Left forelimb (tissue), 1 donor: ENCODE measurements at regions not wholly inside any gene's neighbourhood (a gene's known extent, or its start where the extent isn't known, plus 50 kb on each side); places are given as distances from the start of the nearest gene placed in this dataset.

ENCODE experiments used
- DNase-seq: peaks from one replicate; pipeline ENCODE4 v3.0.0-alpha.2; 2018; ENCODE audit warnings: low spot score

DNA sequence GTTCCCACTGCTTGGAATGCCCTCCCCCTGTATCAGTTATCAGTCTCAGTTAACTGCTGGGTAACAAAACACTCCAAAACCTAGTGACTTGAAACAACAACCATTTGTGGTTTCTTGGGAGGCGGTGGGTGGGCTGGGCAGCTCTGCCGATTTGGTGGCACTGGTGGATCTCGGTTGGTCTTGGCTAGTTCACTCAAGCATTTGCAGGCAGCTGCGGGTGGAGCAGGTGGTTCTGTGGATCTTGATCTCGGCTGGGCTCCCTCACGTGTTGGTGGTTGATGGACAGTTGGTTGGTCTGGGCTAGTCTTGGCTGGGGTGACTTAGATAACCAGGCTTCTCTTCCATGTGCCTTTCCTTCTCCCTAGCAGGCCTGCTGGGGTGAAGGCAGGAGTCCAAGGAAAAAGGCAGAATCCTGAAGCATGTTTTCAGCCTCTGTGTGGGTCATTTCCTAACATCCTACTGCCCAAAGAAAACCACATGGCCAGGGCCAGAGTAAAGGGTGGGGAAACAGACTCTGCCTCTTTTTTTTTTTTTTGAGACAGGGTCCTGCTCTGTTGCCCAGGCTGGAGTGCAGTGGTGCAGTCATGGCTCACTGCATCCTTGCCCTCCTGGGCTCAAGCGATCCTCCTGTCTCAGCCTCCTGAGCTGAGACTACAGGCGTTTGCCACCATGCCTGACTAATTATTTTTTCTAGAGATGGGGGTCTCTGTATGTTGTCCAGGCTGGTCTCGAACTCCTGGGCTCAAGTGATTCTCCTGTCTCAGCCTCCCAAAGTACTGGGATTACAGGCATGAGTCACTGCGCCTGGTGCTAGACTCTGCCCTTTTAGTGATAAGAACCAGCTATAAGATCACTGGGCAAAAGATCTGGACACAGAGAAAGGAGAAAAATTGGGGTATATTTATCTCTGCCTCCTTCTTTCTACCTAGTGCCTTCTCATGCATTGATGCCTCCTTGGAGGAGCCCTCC is 183.7 kb downstream of the RGS3 start:
- no peak for DNase-seq

DNA sequence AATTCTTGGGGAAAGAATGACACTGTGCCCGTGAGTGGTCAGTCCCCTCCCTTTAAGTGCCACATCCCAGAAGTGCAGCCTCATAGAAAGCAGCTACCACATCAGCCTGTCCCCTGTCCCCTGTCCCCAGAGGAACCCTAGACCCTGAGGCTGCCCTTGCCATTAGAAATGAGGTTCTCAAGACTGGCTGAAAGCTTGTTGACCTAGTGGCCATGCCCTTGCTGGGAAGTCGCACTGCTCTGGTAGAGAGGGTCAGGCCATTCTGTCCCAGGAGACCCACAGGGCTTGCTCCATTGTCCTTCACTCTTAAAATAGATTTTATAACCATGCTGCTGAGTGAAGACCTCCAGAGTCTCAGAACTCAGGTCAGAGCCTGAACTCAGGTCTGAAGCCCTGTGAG is 184.5 kb downstream of the RGS3 start:
- DNase-seq, result no peak

DNA sequence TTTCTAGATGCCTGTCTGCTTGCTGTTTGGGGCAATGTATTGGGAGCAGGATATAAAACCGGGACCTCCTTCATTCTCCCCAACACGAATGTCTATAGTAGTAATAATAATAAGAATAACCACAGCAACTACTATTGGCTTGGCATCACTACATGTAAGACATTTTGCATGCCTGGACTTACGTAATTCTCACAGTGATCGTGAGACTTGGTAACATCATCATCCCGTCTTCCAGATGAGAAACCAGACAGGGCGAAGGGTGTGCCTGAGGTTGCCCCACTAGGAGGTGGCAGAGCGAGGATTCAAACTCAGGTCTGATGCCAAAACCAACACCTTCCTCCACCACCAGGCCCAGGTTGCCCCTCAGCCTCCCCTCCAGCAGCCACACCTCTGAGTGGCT is 185.1 kb downstream of the RGS3 start:
- no peak for DNase-seq

DNA sequence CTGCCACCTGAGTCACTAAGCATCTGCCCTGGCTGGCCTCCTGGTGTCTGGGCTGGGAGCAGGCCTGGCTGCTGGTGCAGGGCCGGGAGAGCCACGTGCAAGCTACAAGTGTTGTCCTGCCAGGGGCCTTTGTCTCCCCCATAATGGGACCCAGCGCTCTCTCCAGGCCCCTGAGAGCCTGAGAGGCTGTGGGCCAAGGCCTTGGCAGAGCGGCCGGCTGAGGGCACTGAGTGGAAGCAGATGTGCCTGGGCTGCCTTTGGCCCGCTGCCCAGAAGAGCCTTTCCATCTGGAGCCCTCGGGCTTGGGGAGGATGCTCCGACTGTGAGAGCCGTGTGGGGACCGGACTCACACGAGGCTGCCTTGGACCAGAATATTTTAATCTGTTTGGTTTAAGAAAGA is 185.5 kb downstream of the RGS3 start:
- DNase-seq, result no peak

DNA sequence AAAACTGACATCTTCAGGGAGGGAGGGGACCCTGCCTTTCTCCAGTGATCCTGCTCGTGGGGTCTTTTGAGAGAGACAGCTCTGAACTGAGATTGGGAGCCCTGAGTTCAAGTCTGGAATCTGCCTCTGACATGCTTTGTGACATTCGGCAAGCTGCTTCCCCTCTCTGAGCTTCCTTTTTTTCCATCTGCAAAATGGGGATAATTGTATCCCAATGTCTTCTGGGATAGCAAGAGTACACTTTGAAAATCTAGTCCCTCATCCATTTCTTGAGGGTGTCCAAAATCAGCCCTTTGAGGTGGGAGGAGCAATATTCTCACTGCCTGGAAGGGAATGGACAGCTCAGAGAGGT is 186.3 kb downstream of the RGS3 start:
- no peak for DNase-seq

DNA sequence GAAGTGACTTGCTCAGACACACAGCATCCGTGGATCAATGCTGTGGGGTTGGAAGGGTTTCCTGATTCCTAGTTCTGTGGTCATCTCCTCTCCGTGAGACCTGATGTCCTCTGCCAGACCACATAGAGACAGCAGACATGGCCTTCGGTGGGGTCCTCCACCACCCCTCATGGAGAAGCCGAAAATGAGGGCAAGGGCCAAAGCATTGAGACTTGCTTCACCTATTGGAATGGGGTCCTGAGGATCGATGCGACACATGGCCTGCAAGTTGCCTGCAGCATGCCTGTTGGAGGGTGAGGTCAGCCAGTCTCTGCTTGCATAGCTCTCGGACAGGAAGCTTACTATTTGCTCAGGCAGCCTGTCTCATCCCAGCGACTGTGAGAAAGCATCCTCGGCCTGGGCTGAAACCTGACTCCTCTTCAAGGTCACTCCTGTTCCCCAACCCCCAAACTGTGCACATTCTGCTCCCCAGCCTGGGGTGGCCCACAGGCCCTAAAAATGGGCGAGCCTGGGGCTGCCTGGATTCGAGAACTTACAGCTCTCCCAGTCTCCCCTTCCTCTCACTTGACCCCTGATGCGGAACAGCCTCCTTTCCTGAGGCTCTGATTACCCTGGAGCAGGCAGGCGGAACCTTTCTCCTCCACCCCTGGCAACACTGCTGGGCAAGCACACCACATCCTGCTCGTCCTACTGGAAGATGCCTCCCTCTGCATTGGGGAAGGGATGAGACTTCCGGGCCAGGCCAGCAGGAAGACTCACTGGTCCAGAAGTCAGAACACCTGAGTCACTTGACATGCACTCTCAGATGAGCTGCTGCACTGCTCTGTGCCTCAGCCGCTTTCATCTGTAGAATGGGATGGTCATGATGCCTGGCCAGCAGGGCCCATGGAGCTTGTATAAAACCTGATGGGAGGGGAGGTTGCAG is 186.9 kb downstream of the RGS3 start:
- DNase-seq, result no peak

DNA sequence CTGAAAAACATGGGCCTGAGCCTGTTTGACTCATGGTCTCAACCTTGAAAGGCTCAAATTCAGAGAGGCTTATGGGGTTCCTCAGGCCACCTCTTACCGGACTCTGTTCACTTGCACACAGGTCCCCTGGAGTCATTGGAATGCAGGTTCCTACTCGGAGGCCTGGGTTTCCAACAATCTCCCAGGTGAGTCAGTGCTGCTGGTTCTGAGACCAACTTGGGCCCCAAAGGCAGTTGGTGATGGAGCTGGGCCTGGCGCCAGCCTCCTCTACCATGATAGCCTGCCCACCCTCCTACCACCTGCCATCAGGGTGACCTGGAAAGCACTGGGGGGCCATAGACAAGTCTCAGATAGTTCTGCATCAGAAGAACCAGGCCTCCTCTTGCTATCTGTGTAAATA is 188.4 kb downstream of the RGS3 start:
- DNase-seq, result no peak

DNA sequence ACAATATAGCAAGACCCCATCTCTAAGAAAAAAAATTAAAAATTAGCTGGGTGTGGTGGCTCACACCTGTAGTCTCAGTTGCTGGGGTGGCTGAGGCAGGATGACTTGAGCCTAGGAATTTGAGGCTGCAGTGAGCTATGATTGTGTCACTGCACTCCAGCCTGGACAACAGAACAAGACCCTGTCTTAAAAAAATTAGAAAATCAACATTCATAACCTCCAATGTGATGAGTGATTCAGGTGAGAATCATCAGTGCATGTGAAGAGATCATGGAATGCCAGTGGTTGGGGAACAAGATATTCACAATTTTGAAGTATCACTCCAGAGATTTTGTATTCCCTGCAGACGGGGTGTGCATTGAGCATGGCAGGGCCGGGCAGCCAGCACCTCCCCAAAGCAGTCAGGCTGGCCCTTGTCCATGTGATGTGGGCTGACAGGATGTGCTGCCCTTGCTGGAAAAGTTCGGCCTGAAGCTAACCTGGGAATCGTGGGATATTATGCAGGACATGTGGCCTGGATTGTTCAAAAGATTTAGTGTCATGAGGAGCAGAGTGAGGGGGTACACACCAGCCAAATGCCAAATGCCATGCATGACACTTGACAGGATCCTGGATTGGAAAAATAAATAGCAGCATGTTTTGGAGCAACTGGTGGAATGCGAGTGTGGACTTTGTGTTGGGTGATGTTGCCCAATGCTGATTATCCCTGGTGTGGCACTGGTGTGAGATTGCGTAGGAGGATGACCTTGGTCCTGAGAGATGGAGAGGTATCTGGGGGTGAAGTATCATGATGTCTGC is 189.0 kb downstream of the RGS3 start:
- DNase-seq, result no peak

DNA sequence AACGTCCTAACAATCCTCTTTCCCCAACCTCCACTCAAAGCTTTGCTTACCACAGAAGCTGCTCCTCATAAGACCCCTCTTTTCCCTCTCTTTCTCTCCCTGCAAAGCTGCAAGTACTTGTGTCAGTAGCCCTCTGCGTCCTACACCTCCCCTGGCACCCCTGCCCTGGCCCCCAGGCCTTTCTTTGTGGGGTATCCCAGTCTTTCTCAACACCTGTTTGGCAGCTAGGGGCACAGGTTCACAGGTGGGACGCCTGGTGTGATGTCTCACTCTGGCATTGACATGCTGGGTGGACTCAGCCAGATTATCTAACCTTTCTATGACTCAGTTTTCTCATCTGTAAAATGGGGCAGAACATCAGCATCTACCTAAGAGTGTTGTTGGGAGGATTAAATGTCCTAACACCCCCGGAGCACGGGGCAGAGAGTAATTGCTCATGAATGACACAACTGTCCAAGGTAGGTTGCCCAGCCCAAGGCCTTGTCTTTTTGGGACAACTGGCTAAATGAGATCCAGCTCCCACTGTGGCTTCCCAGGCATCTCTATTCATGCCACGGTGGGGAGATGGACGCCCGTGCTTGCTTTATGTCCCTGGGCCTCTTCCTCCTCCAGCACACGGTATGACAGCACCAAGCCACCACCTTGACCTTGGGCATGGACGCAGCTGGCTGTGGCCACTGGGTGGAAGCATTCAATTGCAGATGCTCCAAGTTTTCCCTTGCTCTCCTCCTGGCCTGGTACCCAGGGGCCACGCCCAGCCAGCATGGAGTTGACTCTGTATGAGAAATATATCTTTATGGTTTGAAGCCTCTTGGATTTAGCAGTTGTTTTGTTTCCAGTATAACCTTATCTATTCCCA is 190.4 kb downstream of the RGS3 start:
- DNase-seq, result no peak

DNA sequence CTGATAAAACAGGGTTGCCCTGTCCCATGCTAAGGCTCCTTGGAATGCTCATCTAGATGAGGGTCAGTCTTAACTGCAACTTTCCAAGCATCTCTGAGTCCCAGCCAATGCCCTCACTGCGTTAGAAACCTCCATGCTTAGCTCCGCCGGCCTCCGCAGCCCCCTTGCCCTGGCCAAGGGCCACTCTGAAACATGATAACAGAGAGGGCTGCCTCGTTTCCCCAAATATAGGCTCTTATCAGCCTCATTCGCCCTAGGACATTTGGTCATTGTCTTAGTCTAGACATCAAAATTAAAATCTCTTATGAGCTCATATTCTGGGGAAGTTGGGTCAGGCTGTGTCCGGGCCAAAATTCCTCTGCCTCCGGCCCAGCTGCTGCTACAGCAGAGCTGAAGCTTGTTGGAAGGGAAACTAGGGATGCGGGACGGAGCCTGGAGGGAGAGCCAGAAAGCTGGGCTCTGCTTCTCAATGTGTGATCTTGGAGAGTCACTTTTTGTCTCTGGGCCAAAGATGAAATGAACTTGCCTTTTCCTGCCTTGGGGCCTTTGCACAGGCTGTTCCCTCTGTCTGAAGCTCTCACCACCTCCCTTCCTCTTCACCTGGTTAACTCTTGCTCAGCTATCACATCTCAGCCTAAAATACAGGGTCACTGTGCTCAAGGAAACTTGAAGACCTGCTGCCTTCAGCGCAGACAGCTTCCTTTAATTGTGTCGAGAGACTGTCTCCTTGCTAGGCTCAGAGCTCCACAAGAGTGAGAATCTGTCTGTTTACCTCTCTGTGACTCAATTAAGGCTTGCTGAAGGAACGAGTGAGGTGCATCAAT is 191.3 kb downstream of the RGS3 start:
- peak; percentile 79 for DNase-seq

DNA sequence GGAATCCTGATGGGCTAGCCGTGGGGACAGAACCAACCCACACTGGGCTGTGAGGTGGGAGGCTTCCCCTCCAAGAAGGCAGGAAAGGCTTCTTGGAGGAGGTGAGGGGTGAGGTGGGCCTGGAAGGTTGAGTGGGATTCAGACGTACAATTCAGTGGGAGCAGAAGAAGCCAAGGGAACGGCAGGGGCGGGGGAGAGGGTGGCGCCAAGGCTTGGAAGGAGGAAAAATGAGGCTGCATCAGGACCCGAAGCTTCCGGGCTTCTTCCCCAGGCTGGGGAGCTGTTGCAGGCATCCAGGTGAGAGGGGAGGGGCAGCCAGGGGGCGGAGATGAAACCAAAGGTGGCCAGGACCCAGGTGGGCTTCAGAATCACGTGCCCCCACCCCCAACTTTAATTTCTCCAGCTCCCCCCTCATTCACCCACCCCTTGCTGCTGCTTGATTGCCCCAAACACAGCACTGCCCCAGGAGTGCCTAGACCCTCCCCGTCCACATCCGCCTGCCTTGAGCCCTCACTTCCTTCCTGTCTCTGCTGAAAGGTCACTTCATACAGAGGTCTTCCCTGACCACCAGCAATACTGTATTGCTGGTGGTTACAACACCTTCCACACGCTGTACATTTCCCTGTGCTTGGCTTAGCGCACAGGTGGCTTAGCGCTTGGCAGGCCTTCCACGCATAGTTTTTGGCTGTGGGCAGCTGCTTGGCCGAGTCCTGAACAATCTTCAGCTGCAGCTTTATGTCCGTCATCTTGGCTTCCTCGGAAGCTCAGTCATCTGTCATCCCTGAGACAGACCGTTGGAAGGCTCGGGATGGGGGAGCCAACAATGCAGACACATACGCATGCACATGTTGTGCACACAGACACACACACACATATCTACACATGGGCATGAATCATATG is 193.5 kb downstream of the RGS3 start:
- DNase-seq, result peak; percentile 53

DNA sequence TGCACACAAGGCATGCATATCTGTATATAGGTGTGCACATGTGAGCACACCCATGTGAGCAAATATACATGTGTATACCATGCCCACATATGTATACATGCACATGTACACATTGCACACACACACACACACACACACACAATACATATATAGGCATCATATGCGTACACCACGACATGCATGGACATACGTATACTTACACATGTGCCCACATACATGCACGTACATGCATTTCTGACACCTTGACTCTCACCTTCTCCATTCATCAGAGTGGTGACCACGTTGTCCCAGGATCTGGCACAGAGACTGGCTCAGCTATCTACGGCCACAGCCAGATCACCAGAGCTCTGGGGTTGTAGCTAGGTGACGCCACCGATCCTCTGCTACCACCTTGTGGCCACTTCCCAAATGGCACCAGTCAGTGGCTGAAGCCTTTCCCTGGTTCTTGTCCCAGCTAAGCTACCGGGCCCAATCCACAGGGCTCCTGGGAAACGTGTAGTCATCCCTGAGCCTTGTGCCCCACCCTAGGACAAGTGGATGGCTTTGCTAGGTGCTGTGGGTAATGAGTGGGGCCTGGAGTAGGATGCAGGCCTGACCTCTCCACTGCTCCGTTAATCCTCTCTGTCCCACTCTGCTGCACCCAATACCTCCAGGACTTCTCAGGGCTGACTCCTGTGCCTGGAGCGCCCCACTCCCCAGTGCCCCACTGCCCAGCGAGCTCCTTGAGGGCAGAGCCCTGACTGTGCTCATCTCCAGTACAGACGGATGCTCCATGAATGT is 194.4 kb downstream of the RGS3 start:
- peak; percentile 87 for DNase-seq

DNA sequence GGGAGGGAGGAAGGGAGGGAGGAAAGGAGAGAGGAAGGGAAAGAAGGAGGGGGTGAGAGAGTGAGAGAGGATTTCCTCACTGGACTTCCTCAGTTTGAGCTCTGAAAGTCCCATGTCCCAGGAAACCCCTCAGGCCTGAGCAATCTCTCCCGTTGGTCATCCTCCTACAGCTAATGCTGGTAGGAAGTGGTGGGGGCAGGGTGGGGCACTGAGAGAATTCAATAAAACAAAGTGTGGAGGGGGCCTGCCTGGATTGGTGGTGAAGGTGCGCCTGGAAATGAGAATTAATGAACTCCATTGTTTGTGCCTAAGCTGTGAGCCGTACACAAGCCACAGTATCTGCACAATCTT is 195.0 kb downstream of the RGS3 start:
- DNase-seq, result no peak

DNA sequence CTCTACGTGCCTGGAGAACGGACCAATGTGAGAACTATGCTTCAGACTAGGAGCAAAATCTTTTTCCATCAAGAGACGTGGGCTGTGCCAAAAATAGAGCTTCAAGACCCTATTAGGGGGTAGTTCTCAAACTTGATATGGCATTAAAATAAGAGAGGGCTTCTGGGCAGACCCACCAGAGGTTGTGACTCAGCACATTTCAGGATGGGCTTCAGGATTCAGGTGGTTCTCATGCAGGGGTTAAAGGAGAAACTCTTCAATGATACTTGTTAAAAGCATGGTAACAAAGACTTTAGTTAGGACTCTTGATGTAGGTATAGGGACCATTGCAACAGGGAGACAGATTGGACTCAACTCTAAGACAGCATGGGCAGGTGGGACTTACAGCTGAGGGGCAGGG is 195.5 kb downstream of the RGS3 start:
- no peak for DNase-seq

DNA sequence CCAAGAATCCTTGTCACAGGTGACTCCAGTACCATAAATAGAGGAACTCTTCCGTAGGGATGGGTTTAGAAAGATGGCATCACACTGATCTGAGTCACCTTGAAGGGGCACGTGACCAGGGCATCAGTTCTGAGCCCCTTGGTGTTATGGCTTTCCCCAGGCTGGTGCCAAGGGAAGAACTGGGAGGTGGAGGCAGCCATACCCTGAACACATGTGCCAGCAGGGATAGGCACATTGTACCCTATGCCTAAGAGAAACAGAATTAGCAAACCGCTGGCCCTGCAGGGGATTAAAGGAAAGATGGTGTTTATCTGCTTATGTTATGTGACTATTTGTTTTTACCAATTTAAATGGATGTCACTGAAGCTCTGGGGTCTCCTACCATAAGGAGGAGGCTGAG is 196.2 kb downstream of the RGS3 start:
- no peak for DNase-seq

DNA sequence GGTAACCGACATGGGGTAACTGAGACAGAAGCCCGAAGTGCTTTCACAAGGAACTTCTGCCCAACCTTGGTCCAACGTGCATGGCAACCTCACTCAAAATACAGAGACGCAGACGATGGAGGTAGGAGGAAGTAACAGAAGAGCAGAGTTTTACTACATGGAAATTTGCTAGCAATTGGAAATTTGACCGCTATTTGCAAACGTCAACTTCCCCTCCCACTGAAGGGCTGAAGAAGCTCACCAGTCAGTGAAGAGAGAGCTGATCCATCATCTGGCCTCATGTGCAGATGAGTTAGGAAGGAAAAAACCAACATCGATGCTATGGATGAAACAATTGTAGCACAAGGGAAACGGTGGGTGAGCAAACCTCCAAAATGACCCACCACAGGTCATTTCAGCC is 196.7 kb downstream of the RGS3 start:
- DNase-seq, result no peak

DNA sequence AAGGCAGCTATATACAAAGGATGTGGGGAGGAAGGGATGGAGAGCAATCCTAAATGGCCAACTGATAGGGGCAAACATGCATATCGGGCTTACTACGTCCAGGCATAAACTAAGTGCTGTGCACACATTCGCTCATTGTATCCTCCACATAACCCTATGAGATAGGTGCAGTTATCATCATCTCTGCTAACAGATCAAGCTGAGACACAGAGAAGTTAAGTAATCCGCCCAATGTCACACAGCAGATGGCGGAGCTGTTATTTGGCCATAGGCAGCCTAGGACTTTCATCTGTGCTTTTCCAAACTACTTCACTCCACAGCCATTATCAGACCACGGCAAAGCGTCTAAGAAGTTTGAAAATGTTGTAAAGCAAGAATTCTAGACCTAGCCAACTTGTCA is 197.5 kb downstream of the RGS3 start:
- DNase-seq, result peak; percentile 4

DNA sequence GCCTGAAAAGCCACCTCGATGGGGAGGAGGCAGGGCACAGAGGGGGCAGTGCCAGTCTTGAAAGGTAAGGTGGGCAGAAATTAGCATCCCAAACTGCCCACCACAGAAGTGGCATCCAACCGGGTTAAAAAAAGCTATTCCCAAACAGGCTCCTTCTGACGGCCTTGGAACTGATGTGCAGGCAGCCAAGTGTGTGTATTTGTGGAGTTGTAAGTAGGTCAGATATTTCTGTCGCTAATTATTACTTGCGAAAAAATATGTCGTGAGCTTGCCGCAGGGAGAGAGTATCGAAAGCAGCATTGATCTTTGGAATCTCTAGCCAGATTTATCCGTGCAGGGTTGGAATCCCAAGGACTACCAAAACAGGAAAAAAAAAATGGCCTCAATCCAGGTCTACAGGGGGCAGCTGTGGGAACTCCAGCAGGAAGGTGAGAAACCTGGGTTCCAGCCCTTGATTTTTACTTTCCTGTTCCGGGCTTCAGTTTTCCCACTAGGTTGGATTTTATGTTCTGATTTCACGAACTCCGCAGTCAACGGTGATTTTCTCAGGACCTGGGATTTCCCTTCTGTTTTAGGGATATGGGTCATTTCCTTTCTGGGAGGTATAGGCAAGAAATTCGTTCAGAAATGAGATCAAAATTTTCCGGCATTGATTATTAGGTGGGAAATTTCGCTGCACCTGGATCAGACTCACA is 200.8 kb downstream of the RGS3 start:
- DNase-seq, result peak; percentile 36
